ENCODE measurements at regions not wholly inside any gene's neighbourhood (a gene's known extent, or its start where the extent isn't known, plus 50 kb on each side); places are given as distances from the start of the nearest gene placed in this dataset.

DNA sequence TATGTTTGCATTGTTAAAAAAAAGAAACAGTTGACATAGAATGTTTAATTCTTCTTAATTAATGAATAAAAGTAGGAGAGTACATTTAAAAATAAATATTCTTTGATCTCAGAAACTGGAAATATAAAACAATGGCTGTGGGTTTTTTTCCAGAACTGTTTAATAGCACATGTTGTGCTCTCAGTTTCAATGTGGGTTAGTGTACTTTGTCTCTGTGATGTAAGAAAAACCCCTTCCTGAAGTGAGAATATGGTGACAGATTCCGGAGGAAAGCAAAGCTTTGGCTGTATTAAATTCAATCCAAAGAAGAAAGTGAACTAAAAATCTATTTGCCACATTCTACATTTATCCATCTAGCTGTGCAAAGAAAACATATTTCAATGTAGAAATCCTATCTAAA lies 261.9 kb upstream of the ADGRL3 start:
- H3K4me3 ChIP-seq (ENCODE audit: low read depth, low read length), result no peak overlapping the region
- TF ChIP-seq, protein P1, sequence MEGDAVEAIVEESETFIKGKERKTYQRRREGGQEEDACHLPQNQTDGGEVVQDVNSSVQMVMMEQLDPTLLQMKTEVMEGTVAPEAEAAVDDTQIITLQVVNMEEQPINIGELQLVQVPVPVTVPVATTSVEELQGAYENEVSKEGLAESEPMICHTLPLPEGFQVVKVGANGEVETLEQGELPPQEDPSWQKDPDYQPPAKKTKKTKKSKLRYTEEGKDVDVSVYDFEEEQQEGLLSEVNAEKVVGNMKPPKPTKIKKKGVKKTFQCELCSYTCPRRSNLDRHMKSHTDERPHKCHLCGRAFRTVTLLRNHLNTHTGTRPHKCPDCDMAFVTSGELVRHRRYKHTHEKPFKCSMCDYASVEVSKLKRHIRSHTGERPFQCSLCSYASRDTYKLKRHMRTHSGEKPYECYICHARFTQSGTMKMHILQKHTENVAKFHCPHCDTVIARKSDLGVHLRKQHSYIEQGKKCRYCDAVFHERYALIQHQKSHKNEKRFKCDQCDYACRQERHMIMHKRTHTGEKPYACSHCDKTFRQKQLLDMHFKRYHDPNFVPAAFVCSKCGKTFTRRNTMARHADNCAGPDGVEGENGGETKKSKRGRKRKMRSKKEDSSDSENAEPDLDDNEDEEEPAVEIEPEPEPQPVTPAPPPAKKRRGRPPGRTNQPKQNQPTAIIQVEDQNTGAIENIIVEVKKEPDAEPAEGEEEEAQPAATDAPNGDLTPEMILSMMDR (IDR thresholded peaks at IDR 0.05; ENCODE audit: borderline replicate concordance, insufficient read depth, low read depth, low read length), result no peak

DNA sequence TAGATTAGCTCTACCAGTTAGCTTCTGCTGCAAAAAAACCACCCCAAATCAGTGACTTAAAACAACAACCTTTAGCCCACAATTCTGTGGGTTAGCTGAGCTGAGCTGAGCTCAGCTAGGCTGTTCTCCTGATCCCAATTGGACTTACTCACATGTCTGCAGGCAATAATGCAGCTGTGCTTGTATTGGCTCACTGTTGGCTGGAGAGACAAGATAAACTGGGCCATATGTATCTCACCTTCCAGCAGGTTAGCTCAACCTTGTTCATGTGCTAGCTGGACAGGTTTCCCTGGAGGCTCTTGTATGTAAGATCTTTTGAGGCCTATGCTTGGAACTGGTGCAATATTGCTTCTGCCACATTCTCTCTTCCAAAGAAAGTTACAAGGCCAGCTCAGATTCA lies 261.5 kb upstream of the ADGRL3 start:
- no peak overlapping the region for H3K4me3 ChIP-seq (ENCODE audit: low read depth, low read length)
- TF ChIP-seq, protein P1 (IDR thresholded peaks at IDR 0.05; ENCODE audit: borderline replicate concordance, insufficient read depth, low read depth, low read length), result no peak

DNA sequence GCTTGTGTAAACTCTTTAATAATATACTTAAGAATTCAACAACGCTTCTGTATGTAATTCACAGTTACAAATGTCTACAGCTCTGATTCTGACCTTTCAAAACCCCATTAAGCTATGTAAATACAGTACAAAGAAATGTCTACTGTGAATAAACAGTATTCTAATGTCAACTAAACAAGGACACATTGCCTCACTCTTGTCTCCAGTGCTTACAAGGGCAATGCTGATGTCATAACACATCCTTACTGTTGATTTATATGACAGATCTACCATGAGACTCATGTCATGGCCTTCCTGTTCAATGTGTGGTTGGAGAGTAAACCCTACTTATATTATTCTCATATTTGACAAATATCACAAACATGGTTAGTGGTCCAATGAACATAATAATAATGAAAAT lies 256.1 kb upstream of the ADGRL3 start:
- no peak overlapping the region for H3K4me3 ChIP-seq (ENCODE audit: low read depth, low read length)
- TF ChIP-seq, protein P1 (IDR thresholded peaks at IDR 0.05; ENCODE audit: borderline replicate concordance, insufficient read depth, low read depth, low read length), result no peak

DNA sequence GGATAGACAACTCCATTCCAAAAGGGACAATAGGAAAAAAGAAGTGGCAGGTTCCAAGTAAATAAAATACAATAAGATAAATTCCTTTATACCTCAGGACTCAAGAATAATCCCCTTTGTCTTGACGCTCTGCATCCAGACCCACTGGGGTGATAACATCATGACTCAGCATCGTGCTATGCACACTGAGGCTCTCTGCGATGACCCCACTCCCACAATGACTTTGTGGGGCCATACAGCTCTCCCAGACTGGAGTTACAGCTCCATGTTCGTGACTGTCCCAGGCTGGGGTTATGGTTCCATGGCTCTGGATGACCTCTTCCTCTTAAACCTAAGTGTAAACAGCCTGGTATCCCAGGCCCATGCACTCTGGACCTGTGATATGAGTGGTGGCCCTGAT lies 254.5 kb upstream of the ADGRL3 start:
- no peak overlapping the region for H3K4me3 ChIP-seq (ENCODE audit: low read depth, low read length)
- TF ChIP-seq, protein P1 (IDR thresholded peaks at IDR 0.05; ENCODE audit: borderline replicate concordance, insufficient read depth, low read depth, low read length), result no peak

DNA sequence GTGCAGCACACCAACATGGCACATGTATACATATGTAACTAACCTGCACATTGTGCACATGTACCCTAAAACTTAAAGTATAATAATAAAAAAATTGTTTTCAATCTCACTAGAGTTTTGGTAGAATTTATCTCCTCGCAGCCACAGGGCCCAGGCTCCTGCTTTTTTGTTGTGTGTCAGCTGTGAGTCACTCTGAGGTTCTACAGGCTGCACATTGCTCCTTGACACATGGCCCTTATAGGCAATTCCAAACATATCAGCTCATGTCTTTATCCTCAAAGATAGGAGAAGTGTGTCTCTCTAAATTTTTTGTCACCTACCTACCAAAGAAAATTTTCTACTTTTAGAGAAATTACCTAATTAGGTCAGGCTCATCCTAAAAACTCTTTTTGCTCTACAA lies 252.1 kb upstream of the ADGRL3 start:
- TF ChIP-seq, protein P1 (IDR thresholded peaks at IDR 0.05; ENCODE audit: borderline replicate concordance, insufficient read depth, low read depth, low read length), result no peak
- no peak overlapping the region for H3K4me3 ChIP-seq (ENCODE audit: low read depth, low read length)

DNA sequence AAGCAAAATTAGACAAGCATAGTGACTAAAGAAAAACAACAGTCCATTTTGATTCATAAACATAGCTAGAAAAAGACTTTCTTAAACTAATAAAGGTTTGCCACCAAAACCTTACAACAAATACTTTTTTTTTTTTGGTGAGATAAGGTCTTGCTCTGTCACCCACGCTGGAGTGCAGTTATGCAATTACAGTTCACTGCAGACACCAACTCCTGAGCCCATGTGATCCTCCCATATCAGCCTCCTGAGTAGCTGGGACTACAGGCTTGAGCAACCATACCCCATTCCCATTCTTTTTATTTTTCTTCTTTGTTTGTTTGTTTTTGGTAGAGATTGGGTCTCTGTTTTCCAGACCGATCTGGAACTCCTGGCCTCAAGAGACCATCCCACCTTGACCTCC lies 247.2 kb upstream of the ADGRL3 start:
- TF ChIP-seq, protein P1 (IDR thresholded peaks at IDR 0.05; ENCODE audit: borderline replicate concordance, insufficient read depth, low read depth, low read length), result no peak
- H3K4me3 ChIP-seq (ENCODE audit: low read depth, low read length), result no peak overlapping the region

DNA sequence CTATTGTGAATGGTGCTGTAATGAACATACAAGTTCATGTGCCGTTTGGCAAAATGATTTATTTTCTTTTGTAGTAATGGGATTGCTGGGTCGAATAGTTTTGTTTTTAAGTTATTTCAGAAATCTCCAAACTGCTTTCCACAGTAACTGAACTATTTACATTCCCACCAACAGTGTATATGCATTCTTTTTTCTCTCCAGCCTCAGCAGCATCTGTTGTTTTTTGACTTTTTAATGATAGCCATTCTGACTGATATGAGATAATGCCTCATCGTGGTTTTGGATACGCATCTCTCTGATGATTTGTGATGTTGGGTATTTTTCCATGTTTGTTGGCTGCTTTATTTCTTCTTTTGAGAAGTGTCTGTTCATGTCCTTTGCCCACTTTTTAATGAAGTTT lies 246.3 kb upstream of the ADGRL3 start:
- no peak overlapping the region for H3K4me3 ChIP-seq (ENCODE audit: low read depth, low read length)
- TF ChIP-seq, protein P1 (IDR thresholded peaks at IDR 0.05; ENCODE audit: borderline replicate concordance, insufficient read depth, low read depth, low read length), result no peak
